ENCODE measurements at regions not wholly inside any gene's neighbourhood (a gene's known extent, or its start where the extent isn't known, plus 50 kb on each side); places are given as distances from the start of the nearest gene placed in this dataset.

DNA sequence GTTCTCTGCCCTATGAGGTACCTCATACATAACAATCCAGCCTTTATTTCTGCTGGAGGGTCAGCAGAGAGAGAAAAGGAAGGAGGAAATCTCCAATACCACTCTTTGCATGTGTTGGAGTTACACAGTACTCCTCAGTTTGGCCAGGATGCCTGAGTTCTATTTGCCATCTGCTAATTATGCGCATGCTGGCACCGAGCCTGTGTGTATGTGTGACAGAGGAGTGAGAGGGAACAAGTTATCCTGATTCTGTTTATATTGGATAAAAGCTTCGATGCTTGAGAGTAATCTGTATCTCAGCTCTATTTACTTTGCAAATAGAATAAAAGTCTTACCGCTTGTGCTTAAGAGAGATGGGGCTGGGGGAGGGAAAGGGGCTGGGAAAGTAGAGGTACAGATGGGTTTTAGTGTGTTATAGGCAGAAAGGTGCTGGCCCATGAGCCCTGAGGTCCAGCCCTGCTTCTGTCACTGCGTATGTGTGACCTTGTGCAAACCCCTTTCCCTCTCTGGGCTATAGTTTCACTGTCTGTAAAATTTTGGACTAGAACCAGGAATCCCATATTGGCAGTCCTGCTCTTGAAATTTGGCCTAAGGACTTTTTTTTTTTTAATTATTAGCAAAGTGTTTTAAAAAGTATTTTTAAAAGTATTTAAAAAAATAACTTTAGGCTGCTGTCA is 54.5 kb upstream of the PLXNA2 start:
- peak; percentile 55 for DNase-seq

DNA sequence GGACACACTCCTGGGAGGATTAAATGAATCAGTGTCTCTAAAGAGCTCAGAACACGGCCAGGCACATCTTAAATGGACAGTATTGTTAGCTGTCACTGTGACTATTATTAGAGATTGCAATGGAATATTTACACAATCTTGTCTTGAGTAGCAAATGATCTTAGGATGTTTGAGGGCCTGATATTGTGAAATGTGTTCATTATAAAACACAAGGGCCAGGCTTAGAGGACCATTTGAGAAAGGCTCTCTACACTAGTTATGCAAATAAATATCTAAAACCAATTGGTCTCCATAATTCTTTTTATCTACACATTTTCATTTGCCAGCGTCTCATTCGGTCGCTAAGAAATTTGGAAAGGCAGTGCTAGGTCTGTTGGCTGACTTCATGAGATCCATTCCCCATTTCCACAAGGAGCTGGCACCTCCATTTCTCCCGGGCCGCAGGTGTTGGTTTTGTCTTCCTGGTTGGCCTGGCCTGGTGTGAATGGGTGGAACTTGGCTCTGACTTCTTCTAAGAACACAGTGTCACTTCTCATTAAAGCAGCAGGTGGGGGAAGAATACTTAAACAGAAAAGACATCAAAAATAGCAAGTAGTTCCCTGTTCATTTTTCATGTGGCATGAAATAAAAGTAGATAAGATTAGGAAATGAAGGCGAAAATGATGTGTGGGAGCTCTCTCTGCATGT is 56.0 kb upstream of the PLXNA2 start:
- DNase-seq = no peak

DNA sequence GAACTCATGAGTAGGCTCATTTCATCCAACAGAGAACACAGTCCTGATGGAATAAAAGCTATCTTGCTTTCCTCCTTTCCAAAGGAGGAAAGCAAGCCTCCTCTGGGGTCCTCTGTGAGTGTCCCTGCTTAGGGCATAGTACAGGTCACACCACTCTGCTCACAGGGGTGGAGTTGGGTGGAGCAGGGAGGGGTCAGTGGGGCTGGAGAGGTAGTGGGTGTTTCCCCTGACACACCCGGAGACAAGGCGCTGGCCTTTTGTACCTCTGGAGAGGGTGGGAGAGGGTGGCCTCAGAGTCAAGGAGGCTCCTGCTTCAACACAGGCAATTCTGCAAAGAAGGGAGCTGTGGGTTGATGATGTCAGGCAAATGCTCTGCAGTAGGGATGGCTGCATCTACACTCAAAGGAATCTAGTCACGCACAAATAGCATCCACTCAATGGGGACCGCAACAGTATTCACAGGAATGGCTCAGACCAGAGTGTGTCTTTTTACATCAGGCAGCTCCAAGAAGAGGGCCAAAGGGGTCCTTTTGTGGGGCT is 58.6 kb upstream of the PLXNA2 start:
- no peak for DNase-seq

- no peak for DNase-seq
Measured at GRCh38 chr1:208303743-208304712, 59.8 kb upstream of the PLXNA2 start.

- no peak for DNase-seq
Measured at GRCh38 chr1:208308221-208308620, 64.0 kb upstream of the PLXNA2 start.

- DNase-seq = no peak
Measured at GRCh38 chr1:208309771-208310170, 65.6 kb upstream of the PLXNA2 start.

GRCh38 chr1:208312706-208313105 is 68.5 kb upstream of the PLXNA2 start:
- no peak for DNase-seq

GRCh38 chr1:208314431-208314830 is 70.2 kb upstream of the PLXNA2 start:
- no peak for DNase-seq

GRCh38 chr1:208318150-208318734 is 74.1 kb upstream of the PLXNA2 start:
- DNase-seq = no peak

DNA sequence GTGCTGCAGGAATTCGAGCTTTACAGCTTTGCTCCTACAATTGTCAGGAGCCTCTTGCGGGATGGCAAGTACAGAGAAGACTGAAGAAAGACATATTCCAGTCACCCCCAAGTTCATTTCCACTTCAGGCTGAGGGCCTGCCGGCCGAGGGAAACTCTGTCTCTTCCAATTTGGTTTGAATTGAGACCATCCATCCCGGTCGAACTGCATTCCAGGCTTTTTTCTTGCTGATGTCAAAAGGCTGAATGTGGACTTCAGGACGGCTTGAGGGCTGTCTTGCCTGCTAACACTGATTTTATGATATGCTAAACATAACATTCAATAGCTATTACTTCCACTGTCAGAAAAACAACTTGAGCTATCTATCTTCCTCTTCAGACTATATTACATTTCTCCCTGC is 79.8 kb upstream of the PLXNA2 start:
- DNase-seq = no peak

DNA sequence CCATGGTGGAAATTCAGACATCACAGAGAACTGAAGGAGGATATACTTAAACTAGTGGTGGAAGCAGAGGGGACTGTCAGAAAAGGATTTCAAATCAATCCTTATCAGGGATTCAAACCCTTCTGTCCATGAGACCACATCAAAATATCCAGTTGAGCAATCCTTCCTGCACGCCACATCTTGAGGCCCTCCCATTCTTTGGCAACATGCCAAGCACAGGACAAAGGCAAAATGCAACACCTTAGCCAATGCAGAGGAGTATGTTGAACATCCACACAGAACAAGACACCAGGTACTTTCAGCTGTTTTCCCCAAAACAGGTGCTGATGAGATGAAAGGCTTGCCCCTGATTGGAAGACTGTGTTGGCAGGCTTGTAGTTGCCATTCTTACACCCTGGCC is 81.8 kb upstream of the PLXNA2 start:
- no peak for DNase-seq

- no peak for DNase-seq
Measured at GRCh38 chr1:208329300-208329699, 85.1 kb upstream of the PLXNA2 start.

DNA sequence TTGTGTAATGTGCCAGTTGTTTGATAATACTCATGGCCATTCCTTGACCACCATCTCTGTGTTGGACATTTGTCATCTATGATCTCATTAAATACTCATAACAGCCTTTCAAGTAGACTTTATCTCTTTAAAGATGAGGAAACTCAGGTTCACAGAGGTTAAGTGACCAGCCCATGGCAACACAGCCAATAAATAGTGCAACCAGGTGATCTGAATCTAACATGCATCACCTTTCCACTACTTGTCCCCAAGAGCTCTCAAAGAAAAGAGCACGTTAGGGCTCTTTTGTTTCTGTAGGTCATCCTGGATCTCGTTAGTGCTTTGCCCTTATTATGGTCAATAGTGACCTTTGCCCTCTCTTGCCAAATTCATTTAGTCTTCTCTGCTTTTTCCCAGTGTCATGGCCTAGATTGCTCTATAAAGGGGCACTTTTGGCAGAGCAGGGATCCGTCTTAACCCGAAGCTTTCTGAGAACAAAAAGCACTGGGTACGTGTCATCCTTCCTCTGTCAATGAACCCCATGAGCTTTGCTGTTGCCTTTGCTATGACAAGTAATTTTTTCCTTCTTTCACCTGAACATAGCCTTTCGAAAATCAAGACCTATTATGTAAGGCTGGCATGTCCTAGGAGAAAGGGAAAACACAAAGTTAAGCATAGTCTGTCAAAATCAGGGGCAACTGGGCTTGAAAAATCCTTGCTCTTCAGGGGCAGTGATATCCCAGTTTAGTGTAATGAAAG is 88.0 kb upstream of the PLXNA2 start:
- no peak for DNase-seq

DNA sequence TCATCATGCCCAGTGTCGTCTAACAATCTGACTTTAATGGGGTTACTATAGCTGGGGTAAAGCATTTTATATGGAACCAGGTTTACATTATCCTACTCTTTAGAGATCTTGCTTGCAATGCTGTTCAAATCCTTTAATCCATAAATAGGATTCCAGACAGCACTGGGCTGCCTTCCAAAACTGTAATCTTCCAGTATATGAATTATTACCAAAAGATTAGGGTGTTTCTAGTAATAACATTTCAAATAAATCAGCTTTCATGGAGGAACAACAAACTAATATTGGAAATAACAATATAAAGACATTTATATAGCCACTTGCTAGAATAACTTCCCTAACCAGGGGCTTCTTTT is 88.6 kb upstream of the PLXNA2 start:
- no peak for DNase-seq

DNA sequence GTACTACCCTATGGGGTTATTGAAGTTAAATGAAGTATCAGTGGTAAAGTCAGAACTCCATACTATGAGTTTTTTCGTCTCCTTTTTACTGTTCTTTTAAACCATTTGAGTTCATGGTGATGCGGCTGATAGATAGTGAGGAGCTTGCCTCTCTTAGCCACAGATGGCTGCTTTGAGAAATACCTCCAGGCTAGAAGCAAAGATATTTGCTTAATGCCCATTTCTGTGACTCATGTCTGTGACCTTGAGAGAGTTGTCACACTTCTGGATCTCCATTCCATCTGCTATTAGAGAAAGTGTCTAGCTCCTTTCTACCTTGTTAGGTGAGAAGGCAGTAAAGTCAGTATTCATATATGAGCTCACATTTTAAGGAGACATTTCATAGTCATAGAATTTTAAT is 89.5 kb upstream of the PLXNA2 start:
- DNase-seq = no peak

DNA sequence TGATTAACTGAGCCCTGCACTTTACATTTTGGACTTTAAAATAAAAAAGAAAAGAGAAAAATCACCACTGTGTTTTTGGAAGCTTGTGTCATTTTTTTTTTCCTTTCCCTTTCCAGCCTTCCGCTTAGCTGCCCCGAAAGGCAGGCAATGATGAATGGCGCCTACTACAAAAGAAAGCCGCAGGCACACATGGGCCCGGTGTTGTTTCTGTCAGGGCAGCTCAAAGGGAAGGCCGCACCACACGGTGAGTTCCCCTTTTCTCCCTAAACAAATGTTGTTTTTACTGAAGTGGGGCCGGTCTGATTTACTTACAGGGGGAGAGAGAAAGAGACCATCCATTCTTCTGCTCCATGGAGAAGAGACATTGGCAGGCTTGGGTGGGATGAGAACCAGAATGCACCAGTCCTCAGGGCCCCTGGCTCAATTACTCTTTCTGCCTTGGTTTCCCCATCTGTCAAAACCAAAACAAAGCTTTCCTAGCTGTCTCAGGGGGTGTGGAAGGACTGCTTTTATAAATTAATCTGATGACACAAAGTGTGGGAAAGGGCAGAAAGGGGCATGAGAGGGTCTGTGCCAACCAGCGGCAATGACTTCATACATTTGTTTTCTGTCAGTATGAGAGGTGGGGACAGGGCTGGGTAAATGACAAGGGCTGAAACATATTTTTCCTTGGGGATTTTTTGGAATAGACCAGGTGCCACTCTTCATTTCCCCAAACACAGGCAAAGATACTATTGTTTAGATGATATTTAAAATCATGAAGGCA is 91.4 kb upstream of the PLXNA2 start:
- no peak for DNase-seq

GRCh38 chr1:208336137-208336518 is 91.9 kb upstream of the PLXNA2 start:
- DNase-seq = no peak

DNA sequence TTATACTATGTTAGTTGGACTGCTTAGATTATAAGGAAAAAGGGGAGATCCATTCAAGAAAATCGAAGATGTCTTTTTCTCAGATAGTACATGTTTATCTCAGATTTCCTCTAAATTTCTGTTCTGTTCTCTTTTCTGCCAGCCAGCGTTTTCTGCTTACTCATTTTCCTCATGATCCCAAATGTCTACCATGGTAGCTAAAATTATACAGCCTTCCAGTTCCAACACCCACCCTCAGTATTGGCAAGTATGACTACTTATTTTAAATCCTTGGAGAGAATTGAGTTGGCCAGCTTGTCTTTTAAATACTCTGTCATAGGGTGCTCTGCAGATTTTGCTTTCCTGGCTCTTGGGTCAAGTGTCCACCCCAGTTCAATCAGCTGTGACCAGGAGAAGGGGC is 95.7 kb upstream of the PLXNA2 start:
- DNase-seq = no peak

GRCh38 chr1:208343226-208343625 is 99.0 kb upstream of the PLXNA2 start:
- no peak for DNase-seq

DNA sequence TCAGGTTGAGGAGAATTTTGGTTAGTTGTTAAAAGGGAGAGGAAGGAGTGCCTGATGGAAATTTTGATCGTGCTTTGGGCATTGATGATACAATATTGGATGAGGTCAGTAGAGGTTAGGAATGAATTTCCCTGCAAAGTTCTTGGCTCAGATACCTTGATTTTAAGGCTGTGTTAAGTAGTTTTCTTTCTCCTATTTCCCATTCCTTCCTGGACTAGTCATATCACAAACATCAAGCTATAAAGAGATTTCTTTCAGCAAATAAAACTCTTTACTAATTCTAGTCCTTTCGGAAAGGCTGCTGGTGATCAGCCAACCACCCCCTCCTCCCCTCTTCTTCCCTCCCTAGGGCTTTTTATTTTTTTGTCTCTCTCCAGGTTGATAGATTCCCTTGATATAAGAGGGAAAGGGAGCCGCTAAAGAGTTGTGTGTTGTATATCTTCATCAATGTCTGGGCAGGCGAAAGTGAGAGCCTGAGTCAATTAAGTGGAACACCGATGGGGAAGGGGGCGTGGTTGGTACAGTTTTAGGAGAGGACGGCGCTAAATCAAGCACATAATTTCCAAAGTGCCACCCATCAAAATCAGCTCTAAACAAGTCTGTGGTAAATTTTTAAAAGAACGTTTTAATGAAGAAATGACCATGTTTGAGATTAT is 100.1 kb upstream of the PLXNA2 start:
- no peak for DNase-seq

DNA sequence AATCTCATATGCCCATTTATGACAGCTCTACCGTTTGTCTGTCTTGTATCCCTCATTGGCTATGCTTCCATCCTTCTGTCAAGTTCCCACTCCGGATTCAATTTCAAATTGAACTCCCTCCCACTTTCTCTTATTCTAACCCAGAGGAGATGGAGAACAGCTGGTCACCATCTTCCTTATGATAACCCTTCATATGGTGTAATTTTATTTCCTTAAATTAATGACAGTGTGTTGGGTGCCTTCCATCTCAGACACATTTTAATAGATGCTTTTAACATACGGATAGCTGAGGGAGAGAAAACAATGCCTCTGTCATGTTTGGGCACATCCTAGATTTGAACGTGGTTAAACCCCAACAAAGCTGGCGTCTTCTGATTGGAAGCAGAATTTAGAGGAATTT is 103.0 kb upstream of the PLXNA2 start:
- DNase-seq = no peak
